Right lobe of liver (tissue), 4 donors: ENCODE measurements at regions not wholly inside any gene's neighbourhood (a gene's known extent, or its start where the extent isn't known, plus 50 kb on each side); places are given as distances from the start of the nearest gene placed in this dataset.
"Not testable (repeated sequence)": the region's sequence is repeated elsewhere in the genome, so short reads cannot be mapped to it uniquely, and the experiment has no call there.

Experiments used
- POLR2A ChIP-seq: fragments of 450-650 bp; IDR thresholded peaks from one replicate; pipeline ENCODE4 v1.6.1; 2017; ENCODE audit warnings: antibody characterized with exemption, mild to moderate bottlenecking
- TF ChIP-seq, protein P1 (sequence below), 4 donors: fragments of 200-600 bp in 3 of 4; fragments of 450-650 bp in 1 of 4; IDR thresholded peaks; one replicate each; pipeline versions ENCODE4 v1.5.1 to v1.8.0; 2016 to 2022; ENCODE audit warnings: antibody characterized with exemption in 4 of 4, mild to moderate bottlenecking in 2 of 4
- donor health status: DM: no; HTN: no; CAD: no.
- donor health status: DM: no; HTN: no; CAD: no.
- donor health status: DM: no; HTN: yes; CAD: no.

GRCh38 chr1:121097127-121097866, 86.8 kb downstream of the FAM72B start:
- TF ChIP-seq, protein P1, sequence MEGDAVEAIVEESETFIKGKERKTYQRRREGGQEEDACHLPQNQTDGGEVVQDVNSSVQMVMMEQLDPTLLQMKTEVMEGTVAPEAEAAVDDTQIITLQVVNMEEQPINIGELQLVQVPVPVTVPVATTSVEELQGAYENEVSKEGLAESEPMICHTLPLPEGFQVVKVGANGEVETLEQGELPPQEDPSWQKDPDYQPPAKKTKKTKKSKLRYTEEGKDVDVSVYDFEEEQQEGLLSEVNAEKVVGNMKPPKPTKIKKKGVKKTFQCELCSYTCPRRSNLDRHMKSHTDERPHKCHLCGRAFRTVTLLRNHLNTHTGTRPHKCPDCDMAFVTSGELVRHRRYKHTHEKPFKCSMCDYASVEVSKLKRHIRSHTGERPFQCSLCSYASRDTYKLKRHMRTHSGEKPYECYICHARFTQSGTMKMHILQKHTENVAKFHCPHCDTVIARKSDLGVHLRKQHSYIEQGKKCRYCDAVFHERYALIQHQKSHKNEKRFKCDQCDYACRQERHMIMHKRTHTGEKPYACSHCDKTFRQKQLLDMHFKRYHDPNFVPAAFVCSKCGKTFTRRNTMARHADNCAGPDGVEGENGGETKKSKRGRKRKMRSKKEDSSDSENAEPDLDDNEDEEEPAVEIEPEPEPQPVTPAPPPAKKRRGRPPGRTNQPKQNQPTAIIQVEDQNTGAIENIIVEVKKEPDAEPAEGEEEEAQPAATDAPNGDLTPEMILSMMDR (IDR thresholded peaks at IDR 0.05), result peak; percentile 26 to 88 (median 32)
- TF ChIP-seq POLR2A, result not testable (repeated sequence)
